Mammary epithelial cell (primary cell): ENCODE measurements at regions not wholly inside any gene's neighbourhood (a gene's known extent, or its start where the extent isn't known, plus 50 kb on each side); places are given as distances from the start of the nearest gene placed in this dataset.

Source experiments
- EZH2 ChIP-seq: IDR thresholded peaks from 2 replicates; pipeline ENCODE4 v1.6.1; 2012; ENCODE audit warnings: low read length, inconsistent platforms, borderline replicate concordance
- TF ChIP-seq, protein P1 (sequence below), 2 donors: IDR thresholded peaks in 1 of 2; conservative IDR thresholded peaks in 1 of 2; 2 replicates each; pipeline ENCODE4 v1.5.1; 2011 to 2012; ENCODE audit warnings: inconsistent platforms in 2 of 2, low read length in 2 of 2, mild to moderate bottlenecking in 2 of 2, control low read depth in 1 of 2, low read depth in 1 of 2; ENCODE audit not compliant: insufficient read depth in 1 of 2; ENCODE audit errors: extremely low read depth in 1 of 2

DNA sequence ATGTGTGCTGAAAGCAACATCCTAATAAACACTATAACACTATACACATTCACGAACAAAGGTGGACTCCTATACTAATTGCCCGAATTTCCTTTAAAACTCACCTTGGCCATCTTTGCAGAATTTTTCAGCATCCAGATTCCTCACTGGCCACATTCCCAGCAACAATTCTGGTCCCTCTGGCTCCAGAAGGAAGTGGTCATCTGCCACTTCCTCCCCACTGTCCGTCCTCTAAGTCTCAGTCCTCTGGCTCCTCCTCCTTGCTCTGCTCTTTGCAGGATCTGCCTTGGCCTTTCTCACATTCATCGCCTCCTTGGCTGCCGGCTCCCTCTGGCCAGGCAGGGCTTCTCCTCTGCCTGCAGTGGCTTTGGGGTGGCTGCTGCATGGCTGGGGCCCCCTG, 426.0 kb downstream of the FUT8 start:
- TF ChIP-seq, protein P1, sequence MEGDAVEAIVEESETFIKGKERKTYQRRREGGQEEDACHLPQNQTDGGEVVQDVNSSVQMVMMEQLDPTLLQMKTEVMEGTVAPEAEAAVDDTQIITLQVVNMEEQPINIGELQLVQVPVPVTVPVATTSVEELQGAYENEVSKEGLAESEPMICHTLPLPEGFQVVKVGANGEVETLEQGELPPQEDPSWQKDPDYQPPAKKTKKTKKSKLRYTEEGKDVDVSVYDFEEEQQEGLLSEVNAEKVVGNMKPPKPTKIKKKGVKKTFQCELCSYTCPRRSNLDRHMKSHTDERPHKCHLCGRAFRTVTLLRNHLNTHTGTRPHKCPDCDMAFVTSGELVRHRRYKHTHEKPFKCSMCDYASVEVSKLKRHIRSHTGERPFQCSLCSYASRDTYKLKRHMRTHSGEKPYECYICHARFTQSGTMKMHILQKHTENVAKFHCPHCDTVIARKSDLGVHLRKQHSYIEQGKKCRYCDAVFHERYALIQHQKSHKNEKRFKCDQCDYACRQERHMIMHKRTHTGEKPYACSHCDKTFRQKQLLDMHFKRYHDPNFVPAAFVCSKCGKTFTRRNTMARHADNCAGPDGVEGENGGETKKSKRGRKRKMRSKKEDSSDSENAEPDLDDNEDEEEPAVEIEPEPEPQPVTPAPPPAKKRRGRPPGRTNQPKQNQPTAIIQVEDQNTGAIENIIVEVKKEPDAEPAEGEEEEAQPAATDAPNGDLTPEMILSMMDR (conservative IDR thresholded peaks at IDR 0.05 in 1 of 2, IDR thresholded peaks at IDR 0.05 in 1 of 2; ENCODE audit: extremely low read depth in 1 of 2, insufficient read depth in 1 of 2, low read depth in 1 of 2, low read length in 2 of 2), result no peak
- no peak for TF ChIP-seq EZH2
